ENCODE measurements at regions not wholly inside any gene's neighbourhood (a gene's known extent, or its start where the extent isn't known, plus 50 kb on each side); places are given as distances from the start of the nearest gene placed in this dataset.

DNA sequence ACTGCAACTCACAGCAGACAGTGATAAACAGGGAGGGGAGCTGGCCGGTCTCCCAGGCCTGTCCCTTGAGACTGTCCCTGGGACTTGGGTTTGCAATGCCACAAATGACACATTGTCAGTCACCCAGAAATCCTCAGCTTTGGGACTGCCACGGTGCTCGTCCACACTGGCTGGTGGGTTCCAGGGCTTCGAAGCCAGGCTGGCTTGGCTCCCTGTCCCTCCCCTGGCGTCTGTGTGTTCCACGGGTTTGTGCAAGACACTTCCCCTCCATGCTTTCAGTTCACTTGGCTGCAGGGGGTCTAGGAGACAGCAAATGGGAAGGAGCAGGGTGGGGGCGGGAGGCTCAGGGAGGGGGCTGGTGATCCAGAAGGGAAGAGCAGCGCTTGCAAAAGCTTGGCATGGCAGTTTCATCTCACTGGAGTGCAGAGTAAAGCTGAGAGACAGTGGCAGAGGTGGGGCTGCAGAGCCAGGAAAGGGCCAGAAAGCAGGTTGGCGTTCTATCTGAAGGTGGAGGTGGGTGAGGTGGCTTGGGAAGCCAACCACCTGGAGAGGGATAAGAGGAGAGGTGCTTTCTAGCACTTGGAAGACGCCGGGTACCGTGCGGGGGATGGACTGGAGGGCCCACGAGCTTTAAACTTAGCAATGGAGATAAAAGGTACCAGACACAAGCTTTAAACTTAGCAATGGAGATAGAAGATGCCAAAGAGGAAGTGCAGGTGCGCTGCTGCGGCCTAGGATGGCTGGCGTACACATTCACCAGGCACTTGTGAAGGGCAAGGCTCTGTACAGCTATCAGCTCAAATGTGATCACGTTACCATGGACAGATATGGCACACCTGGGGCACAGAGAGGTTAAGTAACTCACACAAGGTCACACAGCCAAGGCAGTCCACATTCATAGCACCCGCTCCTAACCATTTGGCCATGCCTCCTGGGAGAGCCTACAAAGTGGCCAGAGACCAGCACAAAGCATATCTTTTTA lies 86.4 kb upstream of the SHISAL1 start:
- TF ChIP-seq EP300 (IDR thresholded peaks at IDR 0.05; ENCODE audit: borderline replicate concordance in 1 of 2, low read depth in 1 of 2, low read length in 1 of 2): no peak
- TF ChIP-seq, protein P1, sequence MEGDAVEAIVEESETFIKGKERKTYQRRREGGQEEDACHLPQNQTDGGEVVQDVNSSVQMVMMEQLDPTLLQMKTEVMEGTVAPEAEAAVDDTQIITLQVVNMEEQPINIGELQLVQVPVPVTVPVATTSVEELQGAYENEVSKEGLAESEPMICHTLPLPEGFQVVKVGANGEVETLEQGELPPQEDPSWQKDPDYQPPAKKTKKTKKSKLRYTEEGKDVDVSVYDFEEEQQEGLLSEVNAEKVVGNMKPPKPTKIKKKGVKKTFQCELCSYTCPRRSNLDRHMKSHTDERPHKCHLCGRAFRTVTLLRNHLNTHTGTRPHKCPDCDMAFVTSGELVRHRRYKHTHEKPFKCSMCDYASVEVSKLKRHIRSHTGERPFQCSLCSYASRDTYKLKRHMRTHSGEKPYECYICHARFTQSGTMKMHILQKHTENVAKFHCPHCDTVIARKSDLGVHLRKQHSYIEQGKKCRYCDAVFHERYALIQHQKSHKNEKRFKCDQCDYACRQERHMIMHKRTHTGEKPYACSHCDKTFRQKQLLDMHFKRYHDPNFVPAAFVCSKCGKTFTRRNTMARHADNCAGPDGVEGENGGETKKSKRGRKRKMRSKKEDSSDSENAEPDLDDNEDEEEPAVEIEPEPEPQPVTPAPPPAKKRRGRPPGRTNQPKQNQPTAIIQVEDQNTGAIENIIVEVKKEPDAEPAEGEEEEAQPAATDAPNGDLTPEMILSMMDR (IDR thresholded peaks at IDR 0.05): no peak
- TF ChIP-seq SIN3A (IDR thresholded peaks at IDR 0.05; ENCODE audit: borderline replicate concordance, low read depth, low read length): no peak
- TF ChIP-seq, protein P2, sequence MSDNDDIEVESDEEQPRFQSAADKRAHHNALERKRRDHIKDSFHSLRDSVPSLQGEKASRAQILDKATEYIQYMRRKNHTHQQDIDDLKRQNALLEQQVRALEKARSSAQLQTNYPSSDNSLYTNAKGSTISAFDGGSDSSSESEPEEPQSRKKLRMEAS (IDR thresholded peaks at IDR 0.05; ENCODE audit: low read depth): no peak
- TF ChIP-seq POLR2AphosphoS5 (IDR thresholded peaks at IDR 0.05; ENCODE audit: low read depth, low read length): no peak

Data from SK-N-SH (cell line).